ENCODE measurements at regions not wholly inside any gene's neighbourhood (a gene's known extent, or its start where the extent isn't known, plus 50 kb on each side); places are given as distances from the start of the nearest gene placed in this dataset.

DNA sequence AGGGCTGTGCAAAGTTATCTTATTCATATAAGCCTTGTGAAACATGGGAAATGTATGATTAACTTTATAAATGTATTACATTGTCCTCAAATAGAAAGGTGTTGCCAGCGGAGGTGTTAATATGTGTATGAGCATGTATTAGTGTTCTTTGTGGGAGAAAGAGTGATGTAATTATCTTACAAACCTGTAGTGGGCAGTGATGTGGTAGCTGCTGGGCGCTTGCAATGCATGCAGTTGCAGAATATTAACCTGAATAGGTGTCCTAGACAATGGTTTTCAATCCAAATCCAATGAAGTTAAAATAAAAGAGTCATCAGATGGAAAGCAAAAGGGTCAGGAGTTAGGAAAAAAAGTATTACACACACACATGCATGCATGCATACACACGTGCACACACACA is 881.3 kb upstream of the CADM2 start:
- no peak overlapping the region for H3K27ac ChIP-seq
- TF ChIP-seq, protein P1, sequence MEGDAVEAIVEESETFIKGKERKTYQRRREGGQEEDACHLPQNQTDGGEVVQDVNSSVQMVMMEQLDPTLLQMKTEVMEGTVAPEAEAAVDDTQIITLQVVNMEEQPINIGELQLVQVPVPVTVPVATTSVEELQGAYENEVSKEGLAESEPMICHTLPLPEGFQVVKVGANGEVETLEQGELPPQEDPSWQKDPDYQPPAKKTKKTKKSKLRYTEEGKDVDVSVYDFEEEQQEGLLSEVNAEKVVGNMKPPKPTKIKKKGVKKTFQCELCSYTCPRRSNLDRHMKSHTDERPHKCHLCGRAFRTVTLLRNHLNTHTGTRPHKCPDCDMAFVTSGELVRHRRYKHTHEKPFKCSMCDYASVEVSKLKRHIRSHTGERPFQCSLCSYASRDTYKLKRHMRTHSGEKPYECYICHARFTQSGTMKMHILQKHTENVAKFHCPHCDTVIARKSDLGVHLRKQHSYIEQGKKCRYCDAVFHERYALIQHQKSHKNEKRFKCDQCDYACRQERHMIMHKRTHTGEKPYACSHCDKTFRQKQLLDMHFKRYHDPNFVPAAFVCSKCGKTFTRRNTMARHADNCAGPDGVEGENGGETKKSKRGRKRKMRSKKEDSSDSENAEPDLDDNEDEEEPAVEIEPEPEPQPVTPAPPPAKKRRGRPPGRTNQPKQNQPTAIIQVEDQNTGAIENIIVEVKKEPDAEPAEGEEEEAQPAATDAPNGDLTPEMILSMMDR (conservative IDR thresholded peaks at IDR 0.05): peak; percentile 70
- no peak for TF ChIP-seq ZFX (IDR thresholded peaks at IDR 0.05)

DNA sequence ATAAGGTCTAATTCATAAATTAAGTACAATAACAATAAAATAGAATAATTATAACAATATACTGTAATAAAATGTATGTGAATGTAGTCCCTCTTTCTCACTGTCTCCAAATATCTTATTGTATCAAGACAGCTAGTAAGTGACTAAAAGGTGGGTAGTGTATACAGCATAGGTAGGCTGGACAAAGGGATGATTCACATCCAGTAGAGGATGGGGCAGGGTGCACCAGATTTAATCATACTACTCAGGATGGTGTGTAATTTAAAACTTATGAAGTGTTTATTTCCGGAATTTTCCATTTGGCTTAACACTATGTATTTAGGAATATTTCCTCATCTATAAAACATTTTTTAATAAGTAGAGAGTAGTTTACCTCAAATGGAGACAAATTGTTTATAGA is 876.1 kb upstream of the CADM2 start:
- TF ChIP-seq, protein P1 (conservative IDR thresholded peaks at IDR 0.05): no peak
- no peak for TF ChIP-seq ZFX (IDR thresholded peaks at IDR 0.05)
- H3K27ac ChIP-seq: no peak overlapping the region

DNA sequence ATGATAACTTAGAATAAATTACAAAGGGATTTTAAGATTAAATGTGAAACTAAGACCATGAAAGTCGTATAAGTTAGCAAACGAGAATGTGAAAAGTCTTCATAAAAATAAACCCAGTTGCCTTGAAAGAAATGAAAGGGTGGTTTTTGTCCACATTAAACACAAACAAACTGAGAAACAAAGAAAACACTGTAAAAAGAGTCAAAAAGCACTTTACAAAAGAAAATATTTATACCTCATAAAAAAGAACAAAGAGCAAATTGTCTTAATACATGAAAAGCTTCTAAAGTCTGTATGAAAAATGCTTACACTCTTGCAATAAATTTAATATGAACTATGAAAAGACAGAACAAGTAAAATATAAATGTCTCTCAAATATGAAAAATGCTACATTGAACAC is 865.9 kb upstream of the CADM2 start:
- TF ChIP-seq, protein P1 (conservative IDR thresholded peaks at IDR 0.05): no peak
- TF ChIP-seq ZFX (IDR thresholded peaks at IDR 0.05): no peak

DNA sequence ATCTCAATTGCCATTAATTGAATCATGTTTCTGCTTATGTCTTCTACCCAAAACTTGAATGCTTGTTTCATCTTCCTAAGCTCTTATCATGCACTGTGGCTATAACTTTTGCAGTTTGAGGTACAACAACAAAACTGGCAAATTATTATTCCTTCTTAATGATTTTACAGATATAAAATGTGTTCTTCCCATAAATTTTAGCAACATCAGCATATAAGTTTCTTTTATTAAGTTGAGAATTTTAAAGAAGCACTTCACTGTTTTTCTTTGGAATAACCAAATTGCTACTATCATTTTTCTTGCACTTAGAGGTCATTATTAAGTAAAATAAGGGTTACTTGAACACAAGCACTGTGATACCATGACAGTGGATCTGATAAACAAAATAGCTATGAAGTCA is 862.6 kb upstream of the CADM2 start:
- no peak overlapping the region for H3K27ac ChIP-seq
- no peak for TF ChIP-seq ZFX (IDR thresholded peaks at IDR 0.05)
- TF ChIP-seq, protein P1 (conservative IDR thresholded peaks at IDR 0.05): no peak

More for the DNA sequence above, 865.9 kb upstream of the CADM2 start:
- no peak overlapping the region for H3K27ac ChIP-seq

DNA sequence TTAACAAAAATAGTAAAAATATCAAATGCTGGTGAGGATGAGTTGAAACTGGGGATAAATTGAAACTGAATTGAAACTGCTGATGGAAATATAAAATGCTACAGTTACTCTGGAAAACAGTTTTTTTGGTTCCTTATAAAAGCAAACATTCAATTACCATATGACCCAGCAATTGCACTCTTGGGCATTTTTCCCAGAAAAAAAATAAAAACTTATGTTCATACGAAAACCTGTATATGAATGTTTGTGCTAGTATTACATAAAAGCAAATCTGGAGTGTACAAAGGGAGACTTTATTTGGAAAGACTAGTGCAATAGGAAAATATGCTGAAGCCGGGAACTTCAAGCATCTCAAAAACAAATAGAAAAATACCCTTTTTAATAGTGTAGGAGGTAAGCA is 857.9 kb upstream of the CADM2 start:
- TF ChIP-seq, protein P1 (conservative IDR thresholded peaks at IDR 0.05): no peak
- no peak for TF ChIP-seq ZFX (IDR thresholded peaks at IDR 0.05)
- H3K27ac ChIP-seq: no peak overlapping the region

DNA sequence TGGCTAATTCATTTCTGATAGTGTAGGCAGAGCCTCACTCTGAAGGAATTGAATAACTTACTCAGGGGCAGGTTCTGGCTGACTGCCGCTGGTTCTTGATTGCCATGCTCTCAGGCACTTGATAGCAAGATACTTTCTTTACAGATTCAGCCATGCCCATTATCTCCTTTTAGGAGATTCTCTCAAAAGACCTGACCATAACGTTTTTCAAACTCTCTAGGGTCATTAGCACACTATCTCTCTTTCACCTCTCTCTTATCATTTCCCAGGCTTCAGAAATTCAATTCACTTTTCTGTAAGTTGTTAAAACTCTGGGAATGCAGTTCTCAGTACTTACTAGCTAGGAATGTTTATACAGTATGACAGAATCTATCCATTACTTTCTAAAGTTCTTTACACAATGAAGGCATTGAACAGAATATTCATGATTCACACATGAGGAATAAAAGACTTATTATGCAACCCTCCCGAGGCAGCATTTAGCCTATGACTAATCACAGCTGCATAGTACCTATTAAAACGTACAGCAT is 850.3 kb upstream of the CADM2 start:
- H3K27ac ChIP-seq: no peak overlapping the region
- no peak for TF ChIP-seq ZFX (IDR thresholded peaks at IDR 0.05)
- TF ChIP-seq, protein P1 (conservative IDR thresholded peaks at IDR 0.05): no peak

DNA sequence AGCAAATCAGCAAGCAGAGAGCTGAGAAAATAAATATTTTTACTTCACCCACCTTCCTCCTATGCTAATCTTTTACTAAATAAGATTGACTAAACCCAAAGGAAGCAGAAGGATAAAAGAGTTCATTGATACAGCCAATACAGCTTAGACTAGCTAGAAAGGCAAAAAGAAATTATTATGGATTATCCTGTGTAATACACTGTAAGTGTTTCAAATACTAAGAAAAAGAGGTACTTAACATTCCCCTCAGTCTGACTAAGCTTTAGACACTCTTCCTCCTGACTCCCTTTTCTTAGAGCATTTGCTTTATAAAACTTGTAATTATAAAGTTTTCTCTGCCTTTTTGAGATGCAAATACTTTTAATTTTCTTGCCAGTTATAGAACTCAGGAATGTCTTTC is 848.9 kb upstream of the CADM2 start:
- TF ChIP-seq, protein P1 (conservative IDR thresholded peaks at IDR 0.05): no peak
- TF ChIP-seq ZFX (IDR thresholded peaks at IDR 0.05): no peak
- no peak overlapping the region for H3K27ac ChIP-seq
